PFSK-1 (cell line): ENCODE measurements at regions not wholly inside any gene's neighbourhood (a gene's known extent, or its start where the extent isn't known, plus 50 kb on each side); places are given as distances from the start of the nearest gene placed in this dataset.

Experiments
- FOXP2 ChIP-seq: optimal IDR thresholded peaks from 2 replicates; pipeline ENCODE3; 2011; ENCODE audit warnings: borderline replicate concordance, control low read depth, inconsistent platforms; ENCODE audit not compliant: insufficient read depth; ENCODE audit errors: extremely low read length, extremely low read depth
- POLR2AphosphoS5 ChIP-seq: IDR thresholded peaks from 2 replicates; pipeline ENCODE4 v1.6.1; 2012; ENCODE audit warnings: low read depth, mild to moderate bottlenecking, control low read depth, low read length, moderate library complexity
- REST ChIP-seq, 2 experiments: IDR thresholded peaks; 2 replicates each; pipeline versions ENCODE4 v1.6.1 to v1.8.0; 2011 to 2012; ENCODE audit warnings: low read depth in 2 of 2, low read length in 2 of 2, control low read depth in 1 of 2, inconsistent platforms in 1 of 2, mild to moderate bottlenecking in 1 of 2, moderate library complexity in 1 of 2; ENCODE audit not compliant: insufficient read depth in 1 of 2
- SIN3A ChIP-seq: IDR thresholded peaks from 2 replicates; pipeline ENCODE4 v1.6.1; 2012; ENCODE audit warnings: mild to moderate bottlenecking, low read length, moderate library complexity, borderline replicate concordance; ENCODE audit not compliant: insufficient read depth
- TAF1 ChIP-seq: IDR thresholded peaks from 2 replicates; pipeline ENCODE4 v1.6.1; 2012; ENCODE audit warnings: low read length, control low read depth, borderline replicate concordance; ENCODE audit not compliant: insufficient read depth

GRCh38 chr12:105968025-105968424 is 170.7 kb downstream of the NUAK1 start:
- no peak for TF ChIP-seq POLR2AphosphoS5
- no peak for TF ChIP-seq SIN3A
- no peak for TF ChIP-seq TAF1
- TF ChIP-seq REST (IDR thresholded peaks at IDR 0.05; ENCODE audit: insufficient read depth in 1 of 2, low read depth in 2 of 2, low read length in 2 of 2): no peak
- TF ChIP-seq FOXP2: no peak
